OCI-LY1 (cell line): ENCODE measurements at regions not wholly inside any gene's neighbourhood (a gene's known extent, or its start where the extent isn't known, plus 50 kb on each side); places are given as distances from the start of the nearest gene placed in this dataset.

Experiments used
- H2AFZ ChIP-seq: fragments of 200-600 bp; sonication (generic), shearing (Covaris generic); 2 replicates; pipeline ENCODE4 v1.6.0; 2014; ENCODE audit warnings: antibody characterized with exemption, mild to moderate bottlenecking, low read length
- H3F3A ChIP-seq: fragments of 200-600 bp; sonication (generic), shearing (Covaris generic); 2 replicates; pipeline ENCODE4 v1.6.0; 2014; ENCODE audit warnings: mild to moderate bottlenecking, antibody characterized with exemption, low read length, moderate library complexity; ENCODE audit not compliant: insufficient read depth
- H3K27ac ChIP-seq: fragments of 200-600 bp; sonication (generic); 2 replicates; pipeline ENCODE4 v1.5.1; 2014; ENCODE audit warnings: low read length, mixed run types, mild to moderate bottlenecking, low read depth; ENCODE audit not compliant: poor library complexity, severe bottlenecking
- H3K27me3 ChIP-seq: fragments of 200-600 bp; sonication (generic); 2 replicates; pipeline ENCODE4 v1.6.0; 2014; ENCODE audit warnings: antibody characterized with exemption, mild to moderate bottlenecking, low read length, moderate library complexity; ENCODE audit not compliant: insufficient read depth
- H3K36me3 ChIP-seq: fragments of 200-600 bp; sonication (generic); 2 replicates; pipeline ENCODE4 v1.6.1; 2014; ENCODE audit warnings: mild to moderate bottlenecking, antibody characterized with exemption, low read length, moderate library complexity, mixed read lengths; ENCODE audit not compliant: insufficient read depth
- H3K4me1 ChIP-seq: fragments of 200-600 bp; sonication (generic); 2 replicates; pipeline ENCODE4 v1.5.1; 2014; ENCODE audit warnings: mild to moderate bottlenecking, low read length, moderate library complexity; ENCODE audit not compliant: insufficient read depth, severe bottlenecking
- H3K4me2 ChIP-seq: fragments of 200-600 bp; sonication (generic), shearing (Covaris generic); 2 replicates; pipeline ENCODE4 v1.6.1; 2014; ENCODE audit warnings: low read length
- H3K4me3 ChIP-seq: fragments of 200-600 bp; sonication (generic); 2 replicates; pipeline ENCODE4 v1.5.1; 2014; ENCODE audit warnings: low read length, low read depth, mild to moderate bottlenecking, mixed read lengths; ENCODE audit not compliant: poor library complexity, severe bottlenecking
- H3K79me2 ChIP-seq: fragments of 200-600 bp; shearing (Covaris generic); 2 replicates; pipeline ENCODE4 v1.6.1; 2016; ENCODE audit warnings: mixed run types, low read length, mixed read lengths; ENCODE audit not compliant: insufficient read depth
- H3K9ac ChIP-seq: fragments of 200-600 bp; sonication (generic), shearing (Covaris generic); 2 replicates; pipeline ENCODE4 v1.6.1; 2014; ENCODE audit warnings: mild to moderate bottlenecking, low read length, mixed read lengths
- H3K9me2 ChIP-seq: fragments of 200-600 bp; sonication (generic), shearing (Covaris generic); 2 replicates; pipeline ENCODE4 v1.6.1; 2014; ENCODE audit warnings: low read depth, mild to moderate bottlenecking, low read length, mixed read lengths
- H3K9me3 ChIP-seq: fragments of 200-600 bp; shearing (Covaris generic); 2 replicates; pipeline ENCODE4 v1.6.1; 2014; ENCODE audit warnings: low read length, mixed read lengths
- H4K20me1 ChIP-seq: fragments of 200-600 bp; sonication (generic), shearing (Covaris generic); 2 replicates; pipeline ENCODE4 v1.6.0; 2016; ENCODE audit warnings: mild to moderate bottlenecking, low read length; ENCODE audit not compliant: insufficient read depth
- EZH2 ChIP-seq: fragments of 200-600 bp; sonication (generic), shearing (Covaris generic); IDR thresholded peaks from 2 replicates; pipeline ENCODE4 v1.8.0; 2017; ENCODE audit warnings: borderline replicate concordance, mixed run types, mild to moderate bottlenecking, antibody characterized with exemption, low read length, moderate library complexity, mixed read lengths
- TF ChIP-seq, protein P1 (sequence below): fragments of 200-600 bp; sonication (generic), shearing (Covaris generic); IDR thresholded peaks from 2 replicates; pipeline ENCODE4 v1.5.1; 2017; ENCODE audit warnings: mild to moderate bottlenecking, antibody characterized with exemption, low read length, moderate library complexity, mixed read lengths

DNA sequence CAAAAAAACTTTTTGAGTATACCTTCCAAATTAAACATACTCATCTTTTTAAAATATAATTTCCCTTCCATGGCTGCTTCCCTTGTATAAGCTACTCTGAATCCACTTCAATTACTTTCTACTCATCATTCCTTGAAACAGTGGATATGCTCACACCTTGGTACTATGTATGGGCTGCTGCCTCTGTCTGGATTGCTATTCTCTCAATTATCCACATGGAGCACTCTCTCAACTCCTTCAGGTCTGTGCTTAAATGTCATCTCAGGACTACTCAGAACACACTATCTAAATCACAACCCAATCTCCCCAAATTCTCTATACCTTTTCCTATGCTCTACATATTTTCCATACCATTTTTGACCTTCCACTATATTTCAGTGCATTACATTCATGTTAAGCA, 898.9 kb upstream of the EPHA5 start:
- H4K20me1 ChIP-seq, result no peaks in the 10 kb centered on the region
- H3K4me3 ChIP-seq, result no peak overlapping the region
- no peaks in the 10 kb centered on the region for H3K9me2 ChIP-seq
- no peaks in the 10 kb centered on the region for H3K36me3 ChIP-seq
- H3K79me2 ChIP-seq, result no peaks in the 10 kb centered on the region
- no peaks in the 10 kb centered on the region for H3F3A ChIP-seq
- no peaks in the 10 kb centered on the region for H3K9me3 ChIP-seq
- no peaks in the 10 kb centered on the region for H3K27me3 ChIP-seq
- no peaks in the 10 kb centered on the region for H3K4me1 ChIP-seq
- H3K27ac ChIP-seq, result no peak overlapping the region
- H3K9ac ChIP-seq, result no peak overlapping the region
- TF ChIP-seq, protein P1, sequence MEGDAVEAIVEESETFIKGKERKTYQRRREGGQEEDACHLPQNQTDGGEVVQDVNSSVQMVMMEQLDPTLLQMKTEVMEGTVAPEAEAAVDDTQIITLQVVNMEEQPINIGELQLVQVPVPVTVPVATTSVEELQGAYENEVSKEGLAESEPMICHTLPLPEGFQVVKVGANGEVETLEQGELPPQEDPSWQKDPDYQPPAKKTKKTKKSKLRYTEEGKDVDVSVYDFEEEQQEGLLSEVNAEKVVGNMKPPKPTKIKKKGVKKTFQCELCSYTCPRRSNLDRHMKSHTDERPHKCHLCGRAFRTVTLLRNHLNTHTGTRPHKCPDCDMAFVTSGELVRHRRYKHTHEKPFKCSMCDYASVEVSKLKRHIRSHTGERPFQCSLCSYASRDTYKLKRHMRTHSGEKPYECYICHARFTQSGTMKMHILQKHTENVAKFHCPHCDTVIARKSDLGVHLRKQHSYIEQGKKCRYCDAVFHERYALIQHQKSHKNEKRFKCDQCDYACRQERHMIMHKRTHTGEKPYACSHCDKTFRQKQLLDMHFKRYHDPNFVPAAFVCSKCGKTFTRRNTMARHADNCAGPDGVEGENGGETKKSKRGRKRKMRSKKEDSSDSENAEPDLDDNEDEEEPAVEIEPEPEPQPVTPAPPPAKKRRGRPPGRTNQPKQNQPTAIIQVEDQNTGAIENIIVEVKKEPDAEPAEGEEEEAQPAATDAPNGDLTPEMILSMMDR, result no peak
- TF ChIP-seq EZH2, result no peak
- no peak overlapping the region for H3K4me2 ChIP-seq
- no peak overlapping the region for H2AFZ ChIP-seq

GRCh38 chr4:66568431-66568830, 898.1 kb upstream of the EPHA5 start:
- Histone ChIP-seq H3K27ac (no peak overlapping the region), H3K36me3 (no peaks in the 10 kb centered on the region), H3K4me1 (no peaks in the 10 kb centered on the region), H3K4me2 (no peak overlapping the region), H3F3A (no peaks in the 10 kb centered on the region), H3K4me3 (no peak overlapping the region), H3K27me3 (no peaks in the 10 kb centered on the region), H4K20me1 (no peaks in the 10 kb centered on the region), H2AFZ (no peak overlapping the region), H3K9ac (no peak overlapping the region), H3K79me2 (no peaks in the 10 kb centered on the region), H3K9me2 (no peaks in the 10 kb centered on the region), H3K9me3 (no peaks in the 10 kb centered on the region)
- TF ChIP-seq, protein P1, result no peak
- TF ChIP-seq EZH2, result no peak

- Histone ChIP-seq H3K4me3 (no peak overlapping the region), H3K36me3 (no peaks in the 10 kb centered on the region), H3F3A (no peaks in the 10 kb centered on the region), H3K4me1 (no peaks in the 10 kb centered on the region), H3K9me2 (no peaks in the 10 kb centered on the region), H2AFZ (no peak overlapping the region), H3K27ac (no peak overlapping the region), H3K9me3 (no peaks in the 10 kb centered on the region), H4K20me1 (no peaks in the 10 kb centered on the region), H3K79me2 (no peaks in the 10 kb centered on the region), H3K4me2 (no peak overlapping the region), H3K27me3 (no peaks in the 10 kb centered on the region), H3K9ac (no peak overlapping the region)
- TF ChIP-seq, protein P1, result no peak
Observed at GRCh38 chr4:66568001-66568400, 897.7 kb upstream of the EPHA5 start.
